ENCODE measurements at regions not wholly inside any gene's neighbourhood (a gene's known extent, or its start where the extent isn't known, plus 50 kb on each side); places are given as distances from the start of the nearest gene placed in this dataset.

- Histone ChIP-seq H3K4me1 (no peaks in the 10 kb centered on the region), H3K9me3 (no peaks in the 10 kb centered on the region), H3K36me3 (no peaks in the 10 kb centered on the region), H3K27ac (no peak overlapping the region), H3K27me3 (no peaks in the 10 kb centered on the region), H3K4me3 (replicated peaks in 1 of 3) (no peak overlapping the region)
- 59 to 80% methylated on average over 1 of the region's 1 CpG for WGBS, 2 donors
- intact Hi-C loops (cut with DNase I): no loop called here
- DNase-seq: no peak
- TF ChIP-seq CTCF (IDR thresholded peaks at IDR 0.05): no peak
- TF ChIP-seq POLR2A (IDR thresholded peaks at IDR 0.05): no peak
These were observed 1126.4 kb upstream of the SEMA6A start for GRCh38 chr5:117701062-117701461.

- no peak overlapping the region for H3K4me3 ChIP-seq (replicated peaks in 1 of 3)
- TF ChIP-seq CTCF (IDR thresholded peaks at IDR 0.05): no peak
- TF ChIP-seq POLR2A (IDR thresholded peaks at IDR 0.05): no peak
- intact Hi-C loops (cut with DNase I): no loop called here
- no peak for DNase-seq
- 94 to 96% methylated on average over 1 of the region's 1 CpG for WGBS, 2 donors
- no peak overlapping the region for H3K27ac ChIP-seq
- no peaks in the 10 kb centered on the region for H3K4me1 ChIP-seq
- no peaks in the 10 kb centered on the region for H3K36me3 ChIP-seq
- no peaks in the 10 kb centered on the region for H3K9me3 ChIP-seq
- H3K27me3 ChIP-seq: no peaks in the 10 kb centered on the region
These were observed 1118.0 kb upstream of the SEMA6A start for GRCh38 chr5:117692606-117693005.

GRCh38 chr5:117691081-117691870 lies 1116.7 kb upstream of the SEMA6A start:
- DNase-seq: no peak
- WGBS, 2 donors: 81% methylated on average over 5 of the region's 5 CpGs
- intact Hi-C loops (cut with DNase I): no loop called here
- Histone ChIP-seq H3K27me3 (no peaks in the 10 kb centered on the region), H3K4me3 (replicated peaks in 1 of 3) (no peak overlapping the region), H3K4me1 (no peaks in the 10 kb centered on the region), H3K36me3 (no peaks in the 10 kb centered on the region), H3K27ac (no peak overlapping the region), H3K9me3 (no peaks in the 10 kb centered on the region)
- no peak for TF ChIP-seq POLR2A (IDR thresholded peaks at IDR 0.05)
- no peak for TF ChIP-seq CTCF (IDR thresholded peaks at IDR 0.05)

GRCh38 chr5:117690612-117691011 lies 1116.0 kb upstream of the SEMA6A start:
- Histone ChIP-seq H3K4me1 (no peaks in the 10 kb centered on the region), H3K27me3 (no peaks in the 10 kb centered on the region), H3K9me3 (no peaks in the 10 kb centered on the region), H3K27ac (no peak overlapping the region), H3K36me3 (no peaks in the 10 kb centered on the region), H3K4me3 (replicated peaks in 1 of 3) (no peak overlapping the region)
- DNase-seq: no peak
- TF ChIP-seq POLR2A (IDR thresholded peaks at IDR 0.05) (no peak), CTCF (IDR thresholded peaks at IDR 0.05) (no peak)
- intact Hi-C loops (cut with DNase I): no loop called here
- WGBS, 2 donors: 52 to 67% methylated on average over 4 of the region's 4 CpGs

GRCh38 chr5:117686926-117687325 lies 1112.3 kb upstream of the SEMA6A start:
- no peaks in the 10 kb centered on the region for H3K36me3 ChIP-seq
- H3K27ac ChIP-seq: no peak overlapping the region
- WGBS, 2 donors: 80 to 89% methylated on average over 3 of the region's 3 CpGs
- no peaks in the 10 kb centered on the region for H3K9me3 ChIP-seq
- intact Hi-C loops (cut with DNase I): no loop called here
- no peak for DNase-seq
- no peaks in the 10 kb centered on the region for H3K27me3 ChIP-seq
- H3K4me1 ChIP-seq: no peaks in the 10 kb centered on the region
- TF ChIP-seq CTCF (IDR thresholded peaks at IDR 0.05) (no peak), POLR2A (IDR thresholded peaks at IDR 0.05) (no peak)
- H3K4me3 ChIP-seq (replicated peaks in 1 of 3): no peak overlapping the region

All from thyroid gland (tissue), 4 donors.